GM06990 (cell line): ENCODE measurements at regions not wholly inside any gene's neighbourhood (a gene's known extent, or its start where the extent isn't known, plus 50 kb on each side); places are given as distances from the start of the nearest gene placed in this dataset.

ENCODE experiments used
- DNase-seq: peaks from one replicate; pipeline ENCODE4 v3.0.0-alpha.2; 2011; ENCODE audit not compliant: insufficient read length; ENCODE audit errors: extremely low read depth
- H3K27me3 ChIP-seq: replicated peaks from 2 replicates; pipeline ENCODE4 v1.6.0; 2011; ENCODE audit warnings: low read length; ENCODE audit not compliant: control insufficient read depth, insufficient read depth
- H3K36me3 ChIP-seq: 2 replicates; pipeline ENCODE4 v1.5.1; 2011; ENCODE audit warnings: low read length; ENCODE audit not compliant: control insufficient read depth, insufficient read depth
- H3K4me3 ChIP-seq: replicated peaks from 2 replicates; pipeline ENCODE4 v1.5.1; 2011; ENCODE audit warnings: low read depth, mild to moderate bottlenecking, control low read depth, low read length
- CTCF ChIP-seq: IDR thresholded peaks from 2 replicates; pipeline ENCODE4 v1.5.1; 2011; ENCODE audit warnings: low read length, control low read depth, mild to moderate bottlenecking, inconsistent platforms; ENCODE audit not compliant: insufficient read depth, poor library complexity, severe bottlenecking

GRCh38 chr16:64696866-64697265 is 425.0 kb downstream of the CDH11 start:
- no peak for TF ChIP-seq CTCF
- Histone ChIP-seq H3K36me3 (no peaks in the 10 kb centered on the region), H3K4me3 (no peak overlapping the region), H3K27me3 (no peaks in the 10 kb centered on the region)
- no peak for DNase-seq

GRCh38 chr16:64695684-64696083 is 426.2 kb downstream of the CDH11 start:
- TF ChIP-seq CTCF: no peak
- DNase-seq: no peak
- H3K4me3 ChIP-seq: no peak overlapping the region
- no peaks in the 10 kb centered on the region for H3K27me3 ChIP-seq
- H3K36me3 ChIP-seq: no peaks in the 10 kb centered on the region

- H3K4me3 ChIP-seq: no peak overlapping the region
- H3K36me3 ChIP-seq: no peaks in the 10 kb centered on the region
- no peaks in the 10 kb centered on the region for H3K27me3 ChIP-seq
- DNase-seq: no peak
- TF ChIP-seq CTCF: no peak
Observed at GRCh38 chr16:64693946-64694345, 427.9 kb downstream of the CDH11 start.

- no peak overlapping the region for H3K4me3 ChIP-seq
- no peak for DNase-seq
- no peaks in the 10 kb centered on the region for H3K27me3 ChIP-seq
- no peaks in the 10 kb centered on the region for H3K36me3 ChIP-seq
- no peak for TF ChIP-seq CTCF
Observed at GRCh38 chr16:64687786-64688185, 434.1 kb downstream of the CDH11 start.

- H3K27me3 ChIP-seq: no peaks in the 10 kb centered on the region
- no peaks in the 10 kb centered on the region for H3K36me3 ChIP-seq
- TF ChIP-seq CTCF: no peak
- no peak for DNase-seq
- no peak overlapping the region for H3K4me3 ChIP-seq
Observed at GRCh38 chr16:64687123-64687522, 434.7 kb downstream of the CDH11 start.

GRCh38 chr16:64679976-64680690 is 441.7 kb downstream of the CDH11 start:
- TF ChIP-seq CTCF: no peak
- Histone ChIP-seq H3K36me3 (no peaks in the 10 kb centered on the region), H3K4me3 (no peak overlapping the region), H3K27me3 (no peaks in the 10 kb centered on the region)
- no peak for DNase-seq
